ENCODE measurements at regions not wholly inside any gene's neighbourhood (a gene's known extent, or its start where the extent isn't known, plus 50 kb on each side); places are given as distances from the start of the nearest gene placed in this dataset.
"Not testable (repeated sequence)": the region's sequence is repeated elsewhere in the genome, so short reads cannot be mapped to it uniquely, and the experiment has no call there.

DNA sequence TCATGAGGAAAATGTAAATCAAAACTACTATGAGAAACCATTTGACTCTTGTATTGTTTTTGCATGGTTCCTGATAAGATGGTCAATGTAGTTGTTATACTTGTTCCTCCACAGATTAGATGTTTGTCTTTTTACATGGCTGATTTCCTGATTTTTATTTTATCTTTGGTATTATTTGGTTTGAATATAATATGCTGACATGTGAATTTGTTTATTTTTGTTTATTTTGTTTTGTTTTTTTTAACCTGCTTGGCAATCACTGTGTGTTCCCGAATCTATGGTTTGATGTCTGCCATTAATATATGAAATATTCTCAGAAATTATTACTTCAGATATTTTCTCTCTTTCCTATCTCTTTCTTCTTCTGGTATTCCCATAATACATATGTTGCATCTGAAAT lies 899.5 kb upstream of the ADGRB3 start:
- Mint-ChIP-seq H3K4me3 (no peak overlapping the region), H3K27ac (no peak overlapping the region), H3K36me3 (ENCODE audit: low read depth) (no peaks in the 10 kb centered on the region), H3K27me3 (no peaks in the 10 kb centered on the region), H3K4me1 (ENCODE audit: low read depth) (no peaks in the 10 kb centered on the region), H3K9me3 (peaks cover 50% of the 10 kb centered on the region)
- intact Hi-C loops (cut with micrococcal nuclease) = no loop called here

DNA sequence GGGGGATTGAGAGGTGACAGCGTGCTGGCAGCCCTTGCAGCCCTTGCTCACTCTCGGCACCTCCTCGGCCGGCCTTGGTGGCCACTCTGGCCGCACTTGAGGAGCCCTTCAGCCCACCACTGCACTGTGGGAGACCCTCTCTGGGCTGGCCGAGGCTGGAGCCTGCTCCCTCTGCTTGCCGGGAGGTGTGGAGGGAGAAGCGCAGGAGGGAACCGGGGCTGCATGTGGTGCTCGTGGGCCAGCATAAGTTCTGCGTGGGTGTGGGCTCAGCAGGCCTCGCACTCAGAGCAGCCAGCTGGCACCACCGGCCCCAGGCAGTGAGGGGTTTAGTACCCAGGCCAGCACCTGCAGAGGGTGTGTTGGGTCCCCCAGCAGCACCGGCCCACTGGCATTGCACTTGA lies 912.2 kb upstream of the ADGRB3 start:
- no peak overlapping the region for H3K27ac Mint-ChIP-seq
- H3K4me3 Mint-ChIP-seq = no peak overlapping the region
- H3K4me1 Mint-ChIP-seq (ENCODE audit: low read depth) = no peaks in the 10 kb centered on the region
- no peaks in the 10 kb centered on the region for H3K36me3 Mint-ChIP-seq (ENCODE audit: low read depth)
- intact Hi-C loops (cut with micrococcal nuclease) = no loop called here
- H3K27me3 Mint-ChIP-seq = no peaks in the 10 kb centered on the region
- peaks cover 42% of the 10 kb centered on the region for H3K9me3 Mint-ChIP-seq

DNA sequence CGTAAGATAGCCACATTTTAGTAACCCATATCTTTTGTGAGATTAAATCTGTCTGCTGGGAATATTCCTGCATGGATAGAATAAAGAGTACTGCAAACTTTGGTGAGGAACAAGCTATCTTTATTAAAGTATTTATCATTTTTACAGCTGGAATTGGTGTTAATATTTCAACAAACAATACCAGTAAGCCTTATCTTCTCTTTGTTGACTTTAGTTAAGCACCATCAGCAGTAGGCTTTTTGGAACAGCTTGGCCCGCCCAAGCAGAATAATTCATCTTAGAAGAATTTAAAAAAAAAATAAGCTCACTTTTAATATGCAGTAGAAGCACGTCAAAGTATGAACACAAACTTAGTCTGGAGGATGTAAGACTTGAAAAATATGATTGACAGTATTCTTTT lies 917.8 kb upstream of the ADGRB3 start:
- no peaks in the 10 kb centered on the region for H3K4me1 Mint-ChIP-seq (ENCODE audit: low read depth)
- no peaks in the 10 kb centered on the region for H3K27me3 Mint-ChIP-seq
- H3K27ac Mint-ChIP-seq = no peak overlapping the region
- H3K4me3 Mint-ChIP-seq = no peak overlapping the region
- intact Hi-C loops (cut with micrococcal nuclease) = no loop called here
- H3K36me3 Mint-ChIP-seq (ENCODE audit: low read depth) = no peaks in the 10 kb centered on the region
- peaks cover 4% of the 10 kb centered on the region for H3K9me3 Mint-ChIP-seq

DNA sequence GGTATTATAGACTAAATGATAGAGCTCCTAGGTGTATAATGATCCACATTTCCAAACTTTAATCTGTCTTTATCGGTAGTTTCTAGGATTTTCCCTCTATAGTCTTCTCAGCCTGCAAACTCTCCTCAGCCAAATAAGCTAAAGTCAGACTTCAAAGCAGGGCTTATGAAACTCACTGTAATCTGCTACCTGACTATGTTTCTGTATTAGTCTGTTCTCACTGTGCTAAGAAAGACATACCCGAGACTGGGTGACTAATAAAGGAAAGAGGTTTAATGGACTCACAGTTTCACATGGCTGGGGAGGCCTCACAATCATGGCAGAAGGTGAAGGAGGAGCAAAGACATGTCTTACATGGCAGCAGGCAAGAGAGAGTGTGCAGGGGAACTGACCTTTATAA lies 928.7 kb upstream of the ADGRB3 start:
- peaks cover 20% of the 10 kb centered on the region for H3K9me3 Mint-ChIP-seq
- no peak overlapping the region for H3K27ac Mint-ChIP-seq
- no peaks in the 10 kb centered on the region for H3K27me3 Mint-ChIP-seq
- no peak overlapping the region for H3K4me3 Mint-ChIP-seq
- intact Hi-C loops (cut with micrococcal nuclease) = no loop called here
- H3K36me3 Mint-ChIP-seq (ENCODE audit: low read depth) = no peaks in the 10 kb centered on the region
- no peaks in the 10 kb centered on the region for H3K4me1 Mint-ChIP-seq (ENCODE audit: low read depth)

DNA sequence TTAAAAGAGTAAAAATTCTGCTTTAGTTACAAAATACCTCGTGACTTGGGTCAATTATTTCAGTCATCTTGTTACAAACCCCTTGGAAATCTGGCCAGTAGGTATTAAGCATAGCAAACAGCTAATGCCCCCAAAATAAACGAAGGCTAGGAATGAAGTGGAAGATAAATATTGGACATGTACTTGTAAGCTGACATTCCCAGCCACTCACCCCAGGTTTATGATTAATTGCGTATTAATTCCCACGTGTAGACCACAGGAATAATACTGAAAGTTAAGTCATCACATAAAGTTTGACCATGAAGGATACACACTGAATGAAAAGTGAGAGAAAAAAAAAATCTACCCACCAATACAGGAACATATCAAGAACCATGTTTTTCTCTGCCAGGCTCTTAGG lies 936.5 kb upstream of the ADGRB3 start:
- Mint-ChIP-seq H3K9me3 (no peaks in the 10 kb centered on the region), H3K27ac (no peak overlapping the region), H3K4me3 (no peak overlapping the region), H3K36me3 (ENCODE audit: low read depth) (no peaks in the 10 kb centered on the region), H3K4me1 (ENCODE audit: low read depth) (no peaks in the 10 kb centered on the region), H3K27me3 (no peaks in the 10 kb centered on the region)
- intact Hi-C loops (cut with micrococcal nuclease) = no loop called here

DNA sequence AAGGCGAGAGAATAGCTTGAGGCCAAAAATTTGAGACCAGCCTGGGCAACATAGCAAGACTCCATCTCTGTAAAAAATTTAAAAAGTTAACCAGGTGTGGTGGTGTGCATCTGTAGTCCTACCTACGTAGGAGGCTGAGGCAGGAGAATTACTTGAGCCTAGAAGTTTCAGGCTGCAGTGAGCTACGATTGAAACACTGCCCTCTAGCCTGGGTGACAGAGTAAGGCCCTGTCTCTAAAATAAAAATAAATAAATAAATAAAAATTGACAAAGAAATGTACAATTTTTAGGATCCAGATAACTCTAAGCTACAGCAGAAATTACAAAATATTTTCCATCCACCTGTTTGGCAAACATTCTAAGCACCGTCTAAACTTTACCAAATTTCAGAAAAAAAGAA lies 941.0 kb upstream of the ADGRB3 start:
- Mint-ChIP-seq H3K4me3 (no peak overlapping the region), H3K9me3 (no peaks in the 10 kb centered on the region)

DNA sequence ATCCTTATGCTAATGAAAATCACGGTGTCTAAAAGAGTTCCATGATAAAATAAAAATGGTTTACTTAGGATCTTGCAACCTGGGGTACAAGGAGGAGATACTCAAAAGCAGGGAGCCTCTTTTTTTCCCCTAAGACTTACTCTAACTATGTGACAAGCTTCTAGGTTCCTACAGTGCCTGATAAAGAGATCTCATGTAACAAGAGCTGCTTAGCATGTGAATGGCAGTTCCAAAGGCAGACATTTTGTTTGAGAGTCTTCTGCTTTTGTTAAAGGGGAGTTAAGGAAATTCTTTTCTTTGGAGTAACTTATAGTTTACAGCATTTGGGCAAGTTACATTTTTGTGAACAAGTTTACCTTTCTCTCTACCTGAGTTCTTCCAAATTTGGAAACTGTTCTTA lies 945.8 kb upstream of the ADGRB3 start:
- H3K4me1 Mint-ChIP-seq (ENCODE audit: low read depth) = no peaks in the 10 kb centered on the region
- H3K4me3 Mint-ChIP-seq = no peak overlapping the region
- no peak overlapping the region for H3K27ac Mint-ChIP-seq
- intact Hi-C loops (cut with micrococcal nuclease) = no loop called here
- H3K36me3 Mint-ChIP-seq (ENCODE audit: low read depth) = no peaks in the 10 kb centered on the region
- no peaks in the 10 kb centered on the region for H3K27me3 Mint-ChIP-seq
- no peaks in the 10 kb centered on the region for H3K9me3 Mint-ChIP-seq

More for the DNA sequence above, 941.0 kb upstream of the ADGRB3 start:
- Mint-ChIP-seq H3K27ac (no peak overlapping the region), H3K27me3 (no peaks in the 10 kb centered on the region), H3K36me3 (ENCODE audit: low read depth) (no peaks in the 10 kb centered on the region), H3K4me1 (ENCODE audit: low read depth) (no peaks in the 10 kb centered on the region)
- intact Hi-C loops (cut with micrococcal nuclease) = no loop called here

DNA sequence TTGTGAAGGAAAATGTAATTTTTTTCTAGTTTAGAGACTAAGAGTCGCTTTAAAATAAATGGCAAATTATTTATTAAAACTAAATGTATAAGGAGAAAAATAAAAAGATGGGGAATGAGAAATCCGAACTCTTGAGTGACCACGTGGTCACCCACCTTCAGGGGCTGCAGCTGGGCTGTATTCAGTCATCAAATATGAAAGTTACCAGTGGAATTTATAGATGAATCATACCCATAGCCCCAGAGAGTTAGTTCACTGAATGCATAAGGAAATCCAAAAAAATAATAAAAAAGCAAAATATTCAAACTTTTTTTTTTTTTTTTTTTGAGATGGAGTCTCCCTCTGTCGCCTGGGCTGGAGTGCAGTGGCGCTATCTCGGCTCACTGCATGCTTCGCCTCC lies 947.7 kb upstream of the ADGRB3 start:
- Mint-ChIP-seq H3K27ac (no peak overlapping the region), H3K9me3 (no peaks in the 10 kb centered on the region), H3K27me3 (no peaks in the 10 kb centered on the region), H3K36me3 (ENCODE audit: low read depth) (no peaks in the 10 kb centered on the region), H3K4me1 (ENCODE audit: low read depth) (no peaks in the 10 kb centered on the region), H3K4me3 (no peak overlapping the region)
- intact Hi-C loops (cut with micrococcal nuclease) = no loop called here

DNA sequence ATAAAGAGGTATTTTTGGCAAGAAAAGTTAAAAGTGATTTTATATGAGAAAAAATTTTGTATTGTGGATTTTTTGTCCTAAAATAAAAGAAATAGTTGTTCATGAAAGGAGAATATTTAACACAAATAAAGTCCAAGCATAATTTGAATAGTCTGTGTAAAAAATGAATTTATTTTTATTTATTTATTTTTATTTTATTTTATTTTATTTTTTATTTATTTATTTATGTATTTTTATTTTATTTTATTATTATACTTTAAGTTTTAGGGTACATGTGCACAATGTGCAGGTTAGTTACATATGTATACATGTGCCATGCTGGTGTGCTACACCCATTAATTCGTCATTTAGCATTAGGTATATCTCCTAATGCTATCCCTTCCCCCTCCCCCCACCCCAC lies 948.9 kb upstream of the ADGRB3 start:
- H3K4me1 Mint-ChIP-seq (ENCODE audit: low read depth); H3K9me3 Mint-ChIP-seq; H3K36me3 Mint-ChIP-seq (ENCODE audit: low read depth); intact Hi-C loops (cut with micrococcal nuclease); H3K27me3 Mint-ChIP-seq; H3K27ac Mint-ChIP-seq; H3K4me3 Mint-ChIP-seq: not testable (repeated sequence)

DNA sequence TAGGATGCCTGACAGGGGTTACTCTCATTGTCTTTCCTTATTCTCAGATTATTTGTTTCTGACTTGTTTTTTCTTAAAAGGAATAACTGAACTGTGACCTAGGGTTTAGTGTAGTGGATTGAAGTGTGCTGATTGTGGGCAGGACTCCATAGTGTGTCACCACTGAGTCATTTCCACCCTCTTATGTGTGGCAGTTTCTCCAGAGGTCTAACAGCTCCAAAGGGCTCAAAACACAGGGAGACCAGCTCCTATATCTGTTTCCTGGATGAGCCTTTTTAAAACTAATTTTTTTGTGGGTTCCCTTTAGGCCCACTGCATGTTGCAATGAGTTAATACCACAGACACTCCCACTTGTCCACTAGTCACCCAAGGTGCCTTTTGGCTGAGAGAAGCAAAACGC lies 951.1 kb upstream of the ADGRB3 start:
- Mint-ChIP-seq H3K9me3 (no peaks in the 10 kb centered on the region), H3K27me3 (no peaks in the 10 kb centered on the region), H3K4me1 (ENCODE audit: low read depth) (no peaks in the 10 kb centered on the region), H3K4me3 (no peak overlapping the region), H3K36me3 (ENCODE audit: low read depth) (no peaks in the 10 kb centered on the region), H3K27ac (no peak overlapping the region)
- intact Hi-C loops (cut with micrococcal nuclease) = no loop called here

DNA sequence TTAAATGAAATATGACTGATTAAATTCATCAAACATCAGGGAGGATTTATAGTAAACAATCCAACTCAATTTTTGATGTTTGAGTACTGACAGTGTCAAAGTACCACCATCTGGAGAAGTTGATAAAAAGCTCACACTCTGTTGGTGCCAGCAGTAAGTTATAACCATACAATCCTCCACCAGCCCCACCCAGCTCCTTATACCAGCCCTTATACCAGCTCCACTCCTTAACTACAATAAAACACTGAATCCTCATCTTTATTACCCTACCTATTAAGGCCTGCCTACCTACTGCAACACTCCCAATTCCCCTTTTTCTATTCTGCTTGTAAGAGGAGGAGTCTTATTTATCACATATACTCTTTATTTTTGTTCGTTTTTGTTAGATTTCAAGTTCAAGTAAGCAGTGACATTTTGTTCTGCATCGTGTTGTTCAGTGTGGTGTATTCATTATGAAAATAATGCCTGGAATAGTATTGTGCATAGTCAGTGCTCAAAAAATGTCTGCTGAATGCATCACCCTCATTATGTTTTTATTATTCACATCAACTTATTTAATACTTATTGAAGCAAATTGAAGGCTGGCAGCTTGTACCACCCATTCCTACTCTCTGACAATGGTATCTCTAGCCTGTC lies 954.7 kb upstream of the ADGRB3 start:
- intact Hi-C loops (cut with micrococcal nuclease) = no loop called here
- Mint-ChIP-seq H3K9me3 (peaks cover 8% of the 10 kb centered on the region), H3K4me3 (no peak overlapping the region), H3K4me1 (ENCODE audit: low read depth) (no peaks in the 10 kb centered on the region), H3K27ac (no peak overlapping the region), H3K36me3 (ENCODE audit: low read depth) (no peaks in the 10 kb centered on the region), H3K27me3 (no peaks in the 10 kb centered on the region)

DNA sequence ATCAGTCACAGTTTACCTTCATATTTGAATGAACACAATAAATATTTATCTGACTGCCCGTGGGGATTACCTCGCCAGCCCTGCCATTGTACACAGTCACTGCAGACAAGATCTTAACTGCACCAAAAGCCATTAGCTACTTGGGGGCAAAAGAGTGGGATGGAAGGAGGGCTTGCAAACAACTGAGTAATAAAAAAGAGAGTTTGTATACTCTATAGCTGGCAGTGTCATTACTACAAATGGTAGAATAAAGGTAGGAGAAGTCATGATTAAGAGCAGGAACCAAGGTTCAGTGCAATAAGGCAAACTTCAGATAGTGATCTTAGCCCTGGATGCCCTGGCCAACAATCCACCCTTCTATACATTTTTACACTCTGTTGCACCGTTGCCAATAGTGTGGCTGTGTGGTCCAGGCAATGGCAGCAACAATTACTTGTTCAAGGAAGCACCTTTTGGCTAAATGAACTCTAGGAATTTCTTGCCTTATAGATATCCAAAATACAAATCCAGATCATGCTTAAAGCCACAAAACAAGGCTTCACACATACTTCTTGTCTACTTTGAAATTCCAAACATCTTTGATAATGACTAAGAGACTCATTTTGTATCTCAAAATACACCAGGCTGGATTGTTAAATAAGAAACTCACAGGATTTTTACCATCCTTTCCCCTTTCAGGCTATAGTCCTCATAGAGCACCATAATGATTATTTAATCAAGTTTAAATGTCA lies 955.4 kb upstream of the ADGRB3 start:
- no peaks in the 10 kb centered on the region for H3K36me3 Mint-ChIP-seq (ENCODE audit: low read depth)
- peaks cover 15% of the 10 kb centered on the region for H3K9me3 Mint-ChIP-seq
- H3K4me1 Mint-ChIP-seq (ENCODE audit: low read depth) = no peaks in the 10 kb centered on the region
- H3K27me3 Mint-ChIP-seq = no peaks in the 10 kb centered on the region
- H3K4me3 Mint-ChIP-seq = no peak overlapping the region
- H3K27ac Mint-ChIP-seq = no peak overlapping the region
- intact Hi-C loops (cut with micrococcal nuclease) = no loop called here

DNA sequence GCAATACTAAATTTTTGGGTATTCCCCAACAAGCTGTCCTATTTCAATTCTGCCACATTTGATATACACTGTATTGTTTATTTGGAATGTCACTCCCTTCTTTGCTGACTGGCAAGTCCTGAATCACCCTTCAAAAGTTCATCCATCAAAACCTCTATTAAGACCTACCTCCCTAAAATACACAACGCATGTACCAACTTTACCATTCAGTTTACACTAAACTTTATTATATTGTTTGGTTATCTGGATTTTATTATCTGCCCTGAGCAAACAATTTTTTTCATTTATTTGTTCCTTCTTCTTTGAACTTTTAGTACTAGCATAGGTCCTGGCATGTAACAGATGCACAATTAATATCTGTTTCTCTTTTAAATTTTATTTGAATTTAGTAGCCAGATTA lies 958.2 kb upstream of the ADGRB3 start:
- intact Hi-C loops (cut with micrococcal nuclease) = no loop called here
- Mint-ChIP-seq H3K4me1 (ENCODE audit: low read depth) (no peaks in the 10 kb centered on the region), H3K27ac (no peak overlapping the region), H3K9me3 (peaks cover 28% of the 10 kb centered on the region), H3K27me3 (no peaks in the 10 kb centered on the region), H3K4me3 (no peak overlapping the region), H3K36me3 (ENCODE audit: low read depth) (no peaks in the 10 kb centered on the region)

DNA sequence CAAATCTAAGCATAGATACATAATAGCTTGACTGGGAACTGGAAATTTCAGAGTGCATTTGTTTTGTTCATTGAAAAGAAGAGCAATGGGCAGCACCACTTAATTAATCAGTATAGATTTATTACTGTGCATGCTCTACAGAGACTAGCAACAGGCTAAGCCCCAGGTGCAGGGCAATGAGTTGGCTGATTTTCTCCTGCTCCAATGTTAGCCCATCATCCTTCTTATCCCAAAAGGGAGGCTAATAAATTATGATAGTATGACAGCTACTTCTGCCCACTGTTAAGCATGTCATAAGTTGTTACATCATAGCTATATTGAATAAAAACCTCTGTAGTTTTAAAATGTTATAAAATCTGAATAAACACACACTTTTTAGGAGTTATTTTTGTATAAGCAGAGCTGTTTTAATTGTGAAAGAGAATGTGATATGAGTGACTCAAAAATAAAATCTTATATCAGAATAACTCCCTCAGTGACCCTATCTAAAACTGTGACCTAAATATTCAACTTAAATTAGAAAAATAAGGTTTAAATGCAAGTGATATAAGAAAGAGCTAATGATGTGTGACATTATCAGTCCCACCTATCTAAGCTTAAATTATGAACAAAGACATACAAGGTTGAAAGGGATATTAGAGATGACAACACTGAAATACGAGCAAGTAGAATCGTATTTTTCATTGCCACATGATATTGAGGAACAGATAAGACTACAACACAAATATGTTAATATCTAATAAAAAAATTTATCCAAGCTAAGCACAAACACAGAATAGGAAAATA lies 967.3 kb upstream of the ADGRB3 start:
- Mint-ChIP-seq H3K4me3 (no peak overlapping the region), H3K9me3 (peaks cover 21% of the 10 kb centered on the region), H3K27ac (no peak overlapping the region), H3K27me3 (no peaks in the 10 kb centered on the region), H3K4me1 (ENCODE audit: low read depth) (no peaks in the 10 kb centered on the region), H3K36me3 (ENCODE audit: low read depth) (no peaks in the 10 kb centered on the region)
- intact Hi-C loops (cut with micrococcal nuclease) = no loop called here
